SK-N-SH (cell line): ENCODE measurements at regions not wholly inside any gene's neighbourhood (a gene's known extent, or its start where the extent isn't known, plus 50 kb on each side); places are given as distances from the start of the nearest gene placed in this dataset.

Experiments used
- CTCF ChIA-PET: fragments of 300-600, 350-600 bp; formaldehyde crosslinking; extraction: SDS; loops from one replicate; lab custom pipeline; 2021; lab: Yijun Ruan, JAX
- POLR2A ChIA-PET: fragments of 350-600 bp; sonication (Branson Sonifier 250); formaldehyde crosslinking; extraction: SDS; loops from one replicate; lab custom pipeline; 2020; ENCODE audit warnings: antibody characterized with exemption, inconsistent platforms; lab: Yijun Ruan, JAX
- DNase-seq: peaks from one replicate; pipeline ENCODE4 v3.0.0; 2012
- H2AFZ ChIP-seq: fragments of 200-600 bp; sonication (generic); 2 replicates; pipeline ENCODE4 v1.8.1; 2016; ENCODE audit warnings: antibody characterized with exemption, mild to moderate bottlenecking, low read depth
- H3F3A ChIP-seq: fragments of 200-600 bp; sonication (generic); replicated peaks from 2 replicates; pipeline ENCODE3; 2016; ENCODE audit warnings: antibody characterized with exemption, mild to moderate bottlenecking; ENCODE audit not compliant: insufficient read depth
- H3K27ac ChIP-seq, 2 experiments: fragments of 200-500 bp in 1 of 2; fragments of 200-600 bp in 1 of 2; sonication (Bioruptor generic) in 1 of 2; sonication (generic), shearing (Covaris generic) in 1 of 2; 2 replicates each; pipeline versions ENCODE4 v1.5.1 to v1.6.1; 2014 to 2016; ENCODE audit warnings: low read depth in 2 of 2, inconsistent platforms in 1 of 2, low read length in 1 of 2, mild to moderate bottlenecking in 1 of 2, mixed read lengths in 1 of 2
- H3K27me3 ChIP-seq: fragments of 200-600 bp; sonication (generic), shearing (Covaris generic); 2 replicates; pipeline ENCODE4 v1.6.1; 2016; ENCODE audit warnings: mixed run types; ENCODE audit not compliant: insufficient read depth
- H3K36me3 ChIP-seq, 2 experiments: fragments of 200-500 bp in 1 of 2; fragments of 200-600 bp in 1 of 2; sonication (Bioruptor generic) in 1 of 2; sonication (generic) in 1 of 2; replicated peaks in 1 of 2; 2 replicates each; pipeline versions ENCODE3 to v1.5.1; 2014 to 2016; ENCODE audit warnings: low read length in 1 of 2, mild to moderate bottlenecking in 1 of 2; ENCODE audit not compliant: insufficient read depth in 2 of 2, control insufficient read depth in 1 of 2
- H3K4me1 ChIP-seq, 2 experiments: fragments of 200-500 bp in 1 of 2; fragments of 200-600 bp in 1 of 2; sonication (Bioruptor generic) in 1 of 2; sonication (generic), shearing (Covaris generic) in 1 of 2; 2 replicates each; pipeline versions ENCODE4 v1.5.1 to v1.6.1; 2014 to 2016; ENCODE audit warnings: low read depth in 1 of 2, low read length in 1 of 2, mixed run types in 1 of 2; ENCODE audit not compliant: insufficient read depth in 2 of 2, control insufficient read depth in 1 of 2
- H3K4me2 ChIP-seq: fragments of 200-600 bp; sonication (generic), shearing (Covaris generic); 2 replicates; pipeline ENCODE4 v1.6.1; 2017; ENCODE audit warnings: mixed run types
- H3K4me3 ChIP-seq, 2 experiments: fragments of 200-500 bp in 1 of 2; fragments of 200-600 bp in 1 of 2; sonication (Bioruptor generic) in 1 of 2; sonication (generic), shearing (Covaris generic) in 1 of 2; 2 replicates each; pipeline versions ENCODE4 v1.5.1 to v1.8.1; 2014 to 2016; ENCODE audit warnings: low read depth in 2 of 2, inconsistent platforms in 1 of 2, low read length in 1 of 2, mild to moderate bottlenecking in 1 of 2, mixed read lengths in 1 of 2, moderate library complexity in 1 of 2
- H3K79me2 ChIP-seq: fragments of 200-600 bp; sonication (generic); 2 replicates; pipeline ENCODE4 v1.8.1; 2017; ENCODE audit warnings: mild to moderate bottlenecking; ENCODE audit not compliant: insufficient read depth
- H3K9ac ChIP-seq: fragments of 200-600 bp; sonication (generic); 2 replicates; pipeline ENCODE4 v1.6.1; 2017; ENCODE audit warnings: mixed run types
- H3K9me2 ChIP-seq: fragments of 200-600 bp; sonication (generic); 2 replicates; pipeline ENCODE4 v1.6.1; 2017; ENCODE audit warnings: mixed run types
- H3K9me3 ChIP-seq: fragments of 200-600 bp; sonication (generic); 2 replicates; pipeline ENCODE4 v1.6.1; 2017; ENCODE audit warnings: mixed run types, mild to moderate bottlenecking, moderate library complexity
- H4K20me1 ChIP-seq: fragments of 200-600 bp; sonication (generic); 2 replicates; pipeline ENCODE4 v1.6.1; 2017; ENCODE audit warnings: mild to moderate bottlenecking, mixed run types; ENCODE audit not compliant: insufficient read depth
- CHD2 ChIP-seq: fragments of 150-350 bp; IDR thresholded peaks from 2 replicates; pipeline ENCODE4 v1.6.1; 2018; ENCODE audit warnings: low read length; ENCODE audit not compliant: partially characterized antibody
- CTCF ChIP-seq: fragments of 200-600 bp; sonication (generic); IDR thresholded peaks from 2 replicates; pipeline ENCODE4 v1.6.1; 2017; ENCODE audit warnings: antibody characterized with exemption, mild to moderate bottlenecking, moderate library complexity
- ELF1 ChIP-seq: IDR thresholded peaks from 2 replicates; pipeline ENCODE4 v1.4.0; 2012
- EZH2phosphoT487 ChIP-seq: fragments of 200-600 bp; sonication (generic); IDR thresholded peaks from 2 replicates; pipeline ENCODE4 v1.6.1; 2017; ENCODE audit warnings: low read depth, mixed run types, mild to moderate bottlenecking, antibody characterized with exemption, moderate library complexity, borderline replicate concordance
- FOSL2 ChIP-seq: IDR thresholded peaks from 2 replicates; pipeline ENCODE4 v1.4.0; 2012; ENCODE audit warnings: low read depth, mild to moderate bottlenecking, moderate library complexity, borderline replicate concordance
- GABPA ChIP-seq: IDR thresholded peaks from 2 replicates; pipeline ENCODE4 v1.4.0; 2012; ENCODE audit warnings: low read depth, mild to moderate bottlenecking
- GATA2 ChIP-seq: sonication (generic); formaldehyde crosslinking; IDR thresholded peaks from 2 replicates; pipeline ENCODE4 v1.5.0; 2020; ENCODE audit warnings: mild to moderate bottlenecking, missing genetic modification reagents
- JUND ChIP-seq: IDR thresholded peaks from 2 replicates; pipeline ENCODE4 v1.4.0; 2012
- MAX ChIP-seq: IDR thresholded peaks from 2 replicates; pipeline ENCODE4 v1.4.0; 2012; ENCODE audit warnings: low read depth
- MXI1 ChIP-seq: IDR thresholded peaks from 2 replicates; pipeline ENCODE4 v1.6.1; 2012; ENCODE audit warnings: mild to moderate bottlenecking, low read depth, low read length, improper control_type of control experiment
- REST ChIP-seq: IDR thresholded peaks from 2 replicates; pipeline ENCODE4 v1.6.1; 2012; ENCODE audit warnings: mild to moderate bottlenecking, low read depth, low read length, moderate library complexity
- USF2 ChIP-seq: fragments of 150-350 bp; IDR thresholded peaks from 2 replicates; pipeline ENCODE4 v1.6.1; 2017; ENCODE audit warnings: antibody characterized with exemption, low read length, low read depth, borderline replicate concordance
- WGBS: methylation state at CpG from one replicate; pipeline ENCODE4 v1.1.6; 2017; ENCODE audit warnings: low lambda C conversion rate; 5-methylcytosine and 5-hydroxymethylcytosine counted together

- no peak for DNase-seq
- no peak overlapping the region for H3K9ac ChIP-seq
- no peak overlapping the region for H2AFZ ChIP-seq
- H4K20me1 ChIP-seq: no peaks in the 10 kb centered on the region
- H3K27me3 ChIP-seq: peaks cover 51% of the 10 kb centered on the region
- POLR2A ChIA-PET: no interaction called here
- no peaks in the 10 kb centered on the region for H3K9me2 ChIP-seq
- peaks cover 0 to 4% of the 10 kb centered on the region in 2 experiments; a peak in 1 of 4 replicates for H3K4me1 ChIP-seq
- no peak for TF ChIP-seq GATA2 (CRISPR knock-in tag)
- TF ChIP-seq MAX: no peak
- no peak for TF ChIP-seq CHD2
- no peak for TF ChIP-seq MXI1
- TF ChIP-seq EZH2phosphoT487: no peak
- TF ChIP-seq JUND: no peak
- no peak for TF ChIP-seq FOSL2
- TF ChIP-seq CTCF: no peak
- TF ChIP-seq USF2: no peak
- TF ChIP-seq REST: no peak
- TF ChIP-seq GABPA: no peak
- TF ChIP-seq ELF1: no peak
- no peak overlapping the region for H3K27ac ChIP-seq
- H3K4me2 ChIP-seq: no peak overlapping the region
- H3F3A ChIP-seq: no peaks in the 10 kb centered on the region
- no peak overlapping the region for H3K4me3 ChIP-seq
- 47% methylated on average over 10 of the region's 10 CpGs for WGBS
- no peaks in the 10 kb centered on the region for H3K9me3 ChIP-seq
- CTCF ChIA-PET: interaction anchor here (0.6 to 1.4 kb wide), 3 partner anchors 27 to 56 kb away, joined by 3 read pairs; no protein-coding TSS in a partner anchor
- no peaks in the 10 kb centered on the region for H3K36me3 ChIP-seq
- H3K79me2 ChIP-seq: no peaks in the 10 kb centered on the region
Measured at GRCh38 chr2:44886414-44886813, 55.1 kb upstream of the SIX3 start.
